NCI-H146 (cell line): ENCODE measurements at regions not wholly inside any gene's neighbourhood (a gene's known extent, or its start where the extent isn't known, plus 50 kb on each side); places are given as distances from the start of the nearest gene placed in this dataset.
"Not testable (repeated sequence)": the region's sequence is repeated elsewhere in the genome, so short reads cannot be mapped to it uniquely, and the experiment has no call there.

ENCODE experiments used
- DNase-seq: peaks from one replicate; lab custom pipeline; 2025; lab: John Stamatoyannopoulos, UW

DNA sequence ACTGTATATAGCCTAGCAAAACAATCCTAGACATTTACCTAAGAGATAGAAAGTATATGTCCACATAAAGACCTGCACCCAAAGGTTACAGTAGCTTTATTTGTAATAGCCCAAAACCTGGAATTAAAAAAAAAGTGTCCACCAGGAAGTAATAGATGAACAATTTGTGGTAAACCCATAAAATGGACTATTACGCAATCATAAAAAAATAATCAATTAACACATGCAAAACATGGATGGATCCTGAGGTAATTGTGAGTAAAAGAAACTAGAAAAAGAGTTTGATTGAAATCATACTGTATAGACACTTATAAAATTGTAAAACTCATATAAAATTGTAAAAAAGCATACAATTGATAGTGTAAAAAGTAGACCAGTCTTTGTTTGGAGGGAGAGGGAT, 673.0 kb upstream of the ZNF804A start:
- DNase-seq = no peak

GRCh38 chr2:183926433-183926832, 671.9 kb upstream of the ZNF804A start:
- no peak for DNase-seq

DNA sequence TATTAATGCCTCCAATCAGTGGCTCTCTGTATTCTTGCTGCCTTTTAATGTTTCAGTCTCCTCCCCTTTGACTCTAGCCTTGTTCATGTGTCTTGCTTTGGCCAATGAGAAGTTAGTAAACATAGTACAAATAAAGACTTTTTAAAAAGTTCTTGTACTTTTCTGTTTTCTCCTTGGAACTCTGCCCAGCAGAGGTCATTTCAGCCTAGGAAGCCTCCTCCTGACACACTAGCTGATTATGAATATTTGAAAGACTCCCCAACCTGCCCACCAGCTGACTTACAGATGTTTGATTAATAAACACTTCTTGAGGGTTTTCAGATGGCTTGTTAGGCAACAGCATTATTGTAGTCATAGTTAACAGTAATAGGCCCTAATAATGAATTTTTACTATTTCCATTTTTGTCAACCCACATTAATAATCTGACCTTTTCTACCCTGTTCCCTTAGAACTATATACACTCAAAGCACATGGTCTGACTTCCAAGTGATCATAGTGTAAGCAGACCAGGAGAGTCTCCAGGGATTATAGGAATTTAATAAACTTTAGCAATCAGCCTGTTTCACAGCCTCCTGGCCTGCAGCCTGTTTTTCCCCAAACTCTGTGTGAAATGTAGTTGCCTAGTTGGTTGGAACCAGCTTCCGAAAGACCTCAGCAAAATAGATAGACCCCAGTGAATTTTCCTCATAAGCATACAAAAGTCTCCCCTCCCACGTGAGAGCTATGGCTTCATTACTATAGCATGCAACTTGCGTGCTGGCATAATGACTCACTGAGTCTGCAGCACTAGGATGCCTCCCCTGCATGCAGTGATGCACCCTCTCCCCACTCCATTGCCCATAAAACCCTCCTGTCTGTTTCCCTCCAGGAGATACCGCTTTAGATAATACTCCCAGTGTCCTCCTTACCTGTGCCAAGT, 670.7 kb upstream of the ZNF804A start:
- DNase-seq = no peak

DNA sequence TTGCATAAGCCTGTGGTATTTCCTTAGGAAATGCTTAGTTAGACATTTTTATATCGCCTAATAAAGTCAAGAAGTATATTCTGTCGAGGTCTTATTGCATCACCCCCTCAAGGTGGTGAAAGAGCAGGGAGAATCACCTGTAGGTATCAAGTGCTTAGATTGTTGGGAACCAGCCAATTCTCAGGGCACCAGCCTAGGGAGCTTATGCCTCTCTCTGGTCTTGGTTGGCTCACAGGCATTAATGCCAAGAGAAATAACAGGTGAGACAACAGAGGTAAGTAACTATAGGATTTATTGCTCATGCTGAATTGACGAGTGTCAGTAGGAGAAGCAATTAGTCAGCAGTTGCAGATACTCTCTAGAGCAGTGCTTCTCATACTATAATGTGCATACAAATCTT, 663.3 kb upstream of the ZNF804A start:
- DNase-seq = no peak

DNA sequence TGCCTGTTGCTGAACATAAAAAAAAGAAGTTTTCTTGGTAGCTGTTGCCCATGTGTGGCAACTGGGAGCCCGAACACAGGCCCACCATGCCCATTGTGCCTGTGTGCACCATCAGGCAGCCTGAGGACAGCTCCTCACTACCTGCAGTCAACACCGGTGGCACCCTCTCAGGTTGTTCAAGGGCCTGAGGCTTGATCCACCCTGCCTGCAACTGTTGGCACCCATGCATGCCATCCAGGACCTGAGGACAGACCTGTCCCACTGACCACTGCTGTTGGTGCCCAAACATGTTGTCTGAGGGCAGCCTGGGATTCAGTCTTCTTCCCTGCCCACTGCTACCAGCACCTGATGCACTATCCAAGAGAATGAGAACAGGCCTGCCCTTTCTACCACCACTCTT, 661.1 kb upstream of the ZNF804A start:
- no peak for DNase-seq

DNA sequence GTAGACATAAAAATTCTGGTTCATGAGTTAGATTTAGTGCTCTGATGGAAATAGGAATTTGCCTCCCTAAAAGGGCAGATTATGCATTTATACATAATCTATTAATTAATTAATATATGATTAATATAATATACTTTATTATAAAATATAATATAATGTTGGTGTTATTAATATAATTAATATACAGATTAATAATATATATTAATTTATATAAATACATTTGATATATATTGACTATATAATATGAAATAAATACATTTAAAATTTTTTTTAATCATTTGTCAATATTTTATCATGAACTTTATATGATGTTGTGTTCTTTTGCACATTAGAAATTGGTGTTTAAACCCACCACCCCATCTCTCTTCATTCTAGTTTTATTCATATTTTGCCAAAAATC, 652.1 kb upstream of the ZNF804A start:
- DNase-seq = no peak

DNA sequence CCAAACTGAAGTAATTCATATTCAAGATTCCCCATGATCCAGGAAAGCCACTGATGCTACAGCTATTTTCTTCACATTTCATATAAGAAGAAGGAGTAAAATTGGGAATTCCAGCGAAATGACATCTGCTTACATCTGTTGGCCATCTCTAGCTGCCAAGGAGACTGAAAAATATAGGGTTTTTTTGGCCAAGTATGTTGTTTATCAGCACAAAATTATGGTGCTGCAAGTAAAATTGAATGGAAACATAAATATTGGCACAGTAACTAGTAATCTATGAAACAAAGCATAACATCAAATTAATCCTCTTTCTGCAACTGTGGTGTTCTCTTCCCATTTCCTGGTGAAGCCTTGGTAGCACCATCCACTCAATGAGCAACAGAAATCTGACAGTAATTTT, 649.5 kb upstream of the ZNF804A start:
- no peak for DNase-seq

DNA sequence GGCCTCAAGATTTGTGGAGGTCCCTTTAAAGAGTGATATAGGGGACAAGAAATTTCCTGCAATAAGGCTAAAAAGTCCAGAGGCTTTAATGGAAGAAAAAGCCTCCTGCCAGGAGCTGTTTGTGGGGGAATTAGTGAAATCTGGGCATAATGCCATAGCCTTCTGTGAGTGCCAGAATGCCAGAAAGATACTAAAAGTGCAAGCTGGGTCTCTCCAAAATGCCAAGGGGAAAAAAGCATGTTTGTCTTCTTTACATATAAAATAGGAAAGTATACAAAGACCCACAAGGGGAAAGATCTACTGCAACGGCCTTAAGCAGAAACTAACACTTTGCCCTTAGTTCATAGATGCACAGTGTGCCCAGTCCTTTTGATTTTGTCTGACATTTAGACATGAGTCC, 647.7 kb upstream of the ZNF804A start:
- DNase-seq = no peak

- DNase-seq = no peak
Observed at GRCh38 chr2:183951630-183952029, 646.7 kb upstream of the ZNF804A start.

GRCh38 chr2:183952741-183953140, 645.6 kb upstream of the ZNF804A start:
- DNase-seq = no peak

DNA sequence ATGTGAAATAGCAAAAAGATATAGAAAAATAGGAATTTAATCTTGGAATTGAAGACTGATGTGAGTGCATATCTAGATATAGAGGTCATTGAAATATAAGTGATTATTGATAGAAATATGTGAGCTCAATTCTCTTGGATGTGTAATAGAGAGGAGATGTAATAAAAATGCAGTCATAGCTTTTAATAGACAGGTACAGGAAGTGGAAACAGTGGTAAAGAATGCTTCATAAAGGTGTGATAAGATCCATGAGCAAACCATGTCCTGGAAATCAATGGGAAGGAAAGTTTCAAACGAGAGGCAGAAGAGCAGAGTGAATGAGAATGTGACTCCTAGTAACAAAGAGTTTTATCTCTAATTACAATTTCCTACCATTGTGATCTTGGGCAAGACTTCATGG, 634.7 kb upstream of the ZNF804A start:
- DNase-seq = no peak

DNA sequence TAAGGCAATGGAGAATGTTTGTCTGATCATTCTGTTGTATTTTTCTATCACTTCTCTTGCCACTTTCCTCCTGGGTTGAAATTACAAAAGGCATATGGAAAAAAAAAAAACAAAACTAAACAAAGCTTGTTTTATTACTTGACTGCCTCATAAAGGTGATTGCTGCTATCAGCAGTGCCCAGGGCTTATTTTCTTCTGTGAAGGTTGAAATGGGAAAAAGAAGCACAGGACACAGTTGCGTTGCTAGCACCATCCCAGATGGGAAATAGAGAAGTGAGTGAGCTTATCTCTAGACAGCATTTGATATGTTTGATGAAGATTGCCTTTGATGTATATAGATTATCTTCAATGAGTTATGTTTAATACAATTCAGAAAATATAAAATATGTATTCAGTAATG, 633.8 kb upstream of the ZNF804A start:
- no peak for DNase-seq

DNA sequence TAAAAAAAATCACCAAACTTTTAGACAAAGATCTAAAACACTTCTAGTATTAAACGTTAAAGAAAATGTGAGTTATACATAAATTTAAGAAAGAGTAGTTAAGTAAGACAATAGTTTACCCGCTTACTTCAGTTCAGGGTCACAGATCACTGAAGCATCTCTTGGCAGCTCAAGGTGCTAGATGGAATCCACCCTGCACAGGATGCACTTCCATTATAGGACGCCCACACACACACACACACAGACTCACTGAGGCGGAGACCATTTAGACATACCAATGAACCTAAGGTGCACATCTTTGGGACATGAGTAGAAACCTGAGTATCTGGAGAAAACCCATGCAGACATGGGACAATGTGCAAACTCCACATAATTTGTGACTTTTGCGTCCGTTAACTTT, 630.6 kb upstream of the ZNF804A start:
- DNase-seq = no peak

DNA sequence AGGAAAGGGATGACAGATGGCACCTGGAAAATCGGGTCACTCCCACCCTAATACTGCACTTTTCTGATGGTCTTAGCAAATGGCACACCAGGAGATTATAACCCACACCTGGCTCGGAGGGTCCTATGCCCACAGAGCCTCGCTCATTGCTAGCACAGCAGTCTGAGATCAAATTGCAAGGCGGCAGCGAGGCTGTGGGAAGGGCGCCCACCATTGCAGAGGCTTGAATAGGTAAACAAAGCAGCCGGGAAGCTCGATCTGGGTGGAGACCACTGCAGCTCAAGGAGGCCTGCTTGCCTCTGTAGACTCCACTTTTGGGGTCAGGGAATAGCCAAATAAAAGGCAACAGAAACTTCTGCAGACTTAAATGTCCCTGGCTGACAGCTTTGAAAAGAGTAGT, 622.7 kb upstream of the ZNF804A start:
- not testable (repeated sequence) for DNase-seq

GRCh38 chr2:183984871-183985270, 613.5 kb upstream of the ZNF804A start:
- no peak for DNase-seq

GRCh38 chr2:183991968-183992367, 606.4 kb upstream of the ZNF804A start:
- DNase-seq = no peak

- DNase-seq = no peak
Observed at GRCh38 chr2:183993052-183993451, 605.3 kb upstream of the ZNF804A start.

DNA sequence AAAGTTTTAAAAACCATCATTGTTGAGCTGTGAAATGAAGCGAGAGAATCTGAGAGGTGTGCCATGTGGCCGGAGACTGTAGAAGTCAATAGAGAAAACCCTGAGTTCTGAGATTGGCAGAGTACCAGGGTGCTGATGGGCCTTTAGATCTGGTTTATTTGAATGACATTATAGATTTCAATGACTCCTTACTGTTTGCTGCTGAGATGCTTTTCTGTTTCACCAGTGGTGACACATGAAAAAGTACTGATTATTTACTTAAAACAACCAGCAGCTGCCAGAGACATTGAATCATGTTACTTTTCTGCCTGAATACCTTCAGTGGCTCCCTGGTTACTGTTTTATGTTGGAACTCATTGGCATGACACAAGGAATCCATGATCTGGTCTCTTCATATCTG, 602.7 kb upstream of the ZNF804A start:
- peak; percentile 18 for DNase-seq

DNA sequence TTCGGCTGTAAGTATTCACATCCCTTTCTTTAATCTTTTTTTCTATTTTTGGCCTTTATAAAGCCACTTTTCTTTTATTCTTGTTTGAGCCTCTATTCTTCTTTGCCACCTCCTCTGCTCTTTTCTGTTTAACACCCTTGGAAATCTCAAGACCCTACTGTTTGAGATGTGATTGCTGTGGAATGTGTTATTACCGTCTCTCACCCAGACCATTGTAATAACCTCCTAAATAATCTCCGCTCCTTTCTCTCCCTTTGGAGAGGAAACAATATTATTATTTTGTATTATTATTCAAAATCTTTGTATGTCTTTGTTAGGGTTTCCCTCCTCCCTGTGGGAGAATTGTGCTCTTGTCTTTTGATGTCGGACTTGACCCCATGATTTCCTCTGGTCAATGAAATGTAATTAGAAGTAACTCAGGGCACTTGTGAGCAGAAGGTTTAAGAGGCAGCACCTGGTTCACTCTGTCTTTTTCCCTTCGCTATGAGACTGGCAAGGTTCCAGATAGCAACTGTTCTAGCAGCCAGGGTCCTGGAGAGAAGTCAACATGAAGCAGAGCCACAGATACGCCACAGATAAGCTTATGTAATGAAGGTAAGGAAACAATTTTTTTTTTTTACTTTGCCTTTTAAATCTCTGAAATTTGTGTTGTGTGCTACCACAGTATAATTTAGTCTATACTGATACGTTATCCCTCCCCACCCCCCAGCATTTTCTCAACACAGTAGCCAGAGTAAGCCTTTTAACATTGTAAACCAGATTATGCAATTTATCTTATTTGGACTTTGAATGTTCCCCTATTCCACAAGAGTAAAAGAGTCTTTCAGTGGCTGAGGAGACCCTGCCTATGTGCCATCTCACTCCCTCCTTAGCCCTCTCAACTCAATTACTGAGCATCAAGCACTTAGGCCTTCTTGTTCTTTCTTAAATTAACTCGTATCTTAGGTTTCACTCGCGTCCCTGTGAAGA, 601.2 kb upstream of the ZNF804A start:
- DNase-seq = peak; percentile 85

DNA sequence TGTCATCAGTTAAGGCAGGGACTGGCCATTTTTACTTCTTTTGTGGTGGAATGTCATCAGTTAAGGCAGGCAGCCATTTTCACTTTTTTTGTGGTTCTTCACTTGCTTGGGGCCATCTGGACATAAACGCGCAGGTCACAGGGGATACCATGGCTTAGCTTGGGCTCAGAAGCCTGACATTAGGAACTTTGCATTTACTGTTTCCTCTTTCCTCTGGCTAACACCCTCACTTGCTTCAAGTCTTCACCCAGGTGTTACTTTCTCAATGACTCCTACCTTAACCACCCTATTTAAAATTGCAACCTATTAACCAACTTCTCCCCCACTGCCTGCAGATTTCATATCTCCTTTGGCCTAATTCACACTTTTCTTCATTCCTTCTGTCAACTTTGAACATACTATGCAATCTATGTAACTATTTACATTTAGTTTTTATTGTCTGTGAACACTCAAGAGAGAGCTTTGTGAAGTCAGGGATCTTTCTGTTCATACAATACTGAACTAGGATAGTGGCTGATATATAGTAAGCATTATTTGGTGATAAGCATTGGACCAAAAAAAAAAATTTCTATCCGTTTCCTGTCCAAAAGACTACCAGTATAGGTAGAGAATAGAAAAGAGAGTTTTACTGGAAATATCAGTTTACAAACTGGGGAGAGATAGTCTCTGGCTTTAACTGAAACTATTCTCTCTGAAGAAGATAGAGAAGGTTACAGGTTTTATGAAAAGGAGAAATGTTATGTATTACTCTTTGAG, 600.1 kb upstream of the ZNF804A start:
- no peak for DNase-seq

GRCh38 chr2:183998797-183999190, 599.5 kb upstream of the ZNF804A start:
- DNase-seq = no peak

GRCh38 chr2:184004289-184004947, 593.9 kb upstream of the ZNF804A start:
- DNase-seq = no peak
